Epidermal melanocyte (primary cell): ENCODE measurements at regions not wholly inside any gene's neighbourhood (a gene's known extent, or its start where the extent isn't known, plus 50 kb on each side); places are given as distances from the start of the nearest gene placed in this dataset.
"Not testable (repeated sequence)": the region's sequence is repeated elsewhere in the genome, so short reads cannot be mapped to it uniquely, and the experiment has no call there.

ENCODE experiments used
- DNase-seq: peaks from one replicate; pipeline ENCODE4 v3.0.0; 2011; ENCODE audit warnings: low spot score; ENCODE audit not compliant: insufficient read length

DNA sequence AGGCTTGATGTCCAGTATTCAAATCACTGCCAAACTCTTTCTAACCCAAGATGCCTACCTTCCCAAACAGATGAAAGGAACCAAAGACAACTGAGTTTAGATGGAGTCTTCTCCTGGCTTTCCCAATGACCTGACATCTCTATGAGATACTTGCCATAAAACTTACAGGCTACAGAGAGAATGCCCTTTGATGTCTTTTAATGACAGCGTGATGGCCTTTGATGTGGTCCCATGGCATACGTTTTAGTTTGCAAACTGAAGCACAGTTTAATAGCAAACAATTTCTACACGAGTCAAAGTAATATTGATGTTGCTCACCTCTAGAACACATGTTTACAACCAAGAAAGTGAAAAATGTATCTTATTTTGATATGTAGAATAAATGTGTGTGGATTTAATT lies 73.2 kb downstream of the ZIC4 start:
- DNase-seq, result no peak

DNA sequence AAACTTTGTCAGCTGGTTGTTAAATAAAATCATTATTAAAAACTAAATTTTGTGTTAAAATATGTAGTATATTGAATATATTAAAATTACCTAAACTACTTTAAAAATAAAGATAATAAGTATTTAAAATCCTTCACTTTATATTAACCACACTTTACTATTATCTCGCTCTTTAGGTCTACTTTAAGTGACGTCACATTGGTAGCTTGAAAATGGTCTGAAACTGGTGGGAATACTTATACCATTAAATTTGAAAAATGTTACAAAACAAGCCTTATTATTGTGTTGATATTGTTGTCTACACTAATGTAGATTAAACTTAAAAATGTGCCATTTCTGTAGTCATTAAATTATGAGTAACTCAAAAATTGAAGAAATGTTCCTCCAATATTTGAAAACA lies 77.6 kb downstream of the ZIC4 start:
- no peak for DNase-seq

DNA sequence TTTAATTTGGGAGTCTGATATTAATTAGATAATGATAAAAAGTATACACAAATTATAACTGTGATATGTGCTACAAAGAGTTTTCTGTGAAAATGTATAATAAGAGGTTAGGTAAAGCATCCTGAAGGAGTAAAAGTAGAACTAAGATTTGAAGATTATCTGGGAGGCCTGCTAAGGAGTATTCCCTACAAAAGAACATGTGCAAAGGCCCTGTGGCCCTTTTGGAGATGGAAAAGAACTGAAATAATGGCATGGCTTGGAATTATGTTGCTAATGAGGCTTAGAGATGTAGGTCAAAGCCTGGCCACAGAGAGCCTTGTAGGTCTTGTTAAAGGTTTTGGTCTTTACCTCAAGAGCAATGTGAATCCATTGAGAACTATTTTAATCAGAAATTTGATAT lies 82.0 kb downstream of the ZIC4 start:
- DNase-seq, result no peak

DNA sequence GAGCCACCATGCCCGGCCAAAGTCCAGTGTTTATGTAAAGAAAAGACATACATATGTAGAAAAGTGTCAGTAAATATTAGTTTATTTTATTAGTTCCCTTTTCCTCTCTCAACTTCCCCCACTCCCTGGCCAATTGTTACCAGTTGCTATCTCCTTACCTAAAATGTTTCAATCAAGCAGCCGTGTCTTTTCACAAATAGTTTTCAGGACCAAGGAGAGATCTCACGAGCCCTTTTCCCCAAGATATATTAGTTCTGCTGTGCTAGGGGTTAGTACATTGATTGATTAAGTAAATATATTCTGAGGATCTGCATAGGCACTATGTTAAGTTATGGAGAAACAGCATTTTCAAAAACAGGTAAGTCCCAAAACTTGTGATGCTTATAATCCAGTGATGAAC lies 87.4 kb downstream of the ZIC4 start:
- no peak for DNase-seq

DNA sequence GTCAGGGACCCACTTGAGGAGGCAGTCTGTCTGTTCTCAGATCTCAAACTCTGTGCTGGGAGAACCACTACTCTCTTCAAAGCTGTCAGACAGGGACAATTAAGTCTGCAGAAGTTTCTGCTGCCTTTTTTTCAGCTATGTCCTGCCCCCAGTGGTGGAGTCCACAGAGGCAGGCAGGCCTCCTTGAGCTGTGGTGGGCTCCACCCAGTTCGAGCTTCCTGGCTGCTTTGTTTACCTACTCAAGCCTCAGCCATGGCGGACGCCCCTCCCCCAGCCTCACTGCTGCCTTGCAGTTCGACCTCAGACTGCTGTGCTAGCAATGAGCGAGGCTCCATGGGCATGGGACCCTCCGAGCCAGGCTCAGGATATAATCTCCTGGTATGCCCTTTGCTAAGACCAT lies 89.3 kb downstream of the ZIC4 start:
- DNase-seq, result not testable (repeated sequence)

DNA sequence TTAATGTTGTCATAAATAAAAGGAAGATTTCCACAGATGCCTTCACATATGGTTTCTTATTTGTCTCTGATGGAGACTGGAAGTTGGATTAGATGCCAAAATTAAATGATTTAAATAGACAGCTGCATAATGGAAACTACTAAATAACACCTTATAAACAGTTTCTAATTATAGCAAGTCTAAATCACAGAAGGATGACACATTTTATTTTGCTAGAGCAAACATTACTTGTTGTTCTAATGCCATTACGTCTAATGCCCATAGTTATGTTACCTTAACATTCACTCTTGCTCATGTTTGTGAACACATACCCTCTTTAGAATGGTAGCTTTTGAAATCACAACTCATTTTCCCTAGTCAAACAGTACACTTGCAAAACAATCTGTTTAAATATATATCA lies 92.8 kb downstream of the ZIC4 start:
- DNase-seq, result no peak

DNA sequence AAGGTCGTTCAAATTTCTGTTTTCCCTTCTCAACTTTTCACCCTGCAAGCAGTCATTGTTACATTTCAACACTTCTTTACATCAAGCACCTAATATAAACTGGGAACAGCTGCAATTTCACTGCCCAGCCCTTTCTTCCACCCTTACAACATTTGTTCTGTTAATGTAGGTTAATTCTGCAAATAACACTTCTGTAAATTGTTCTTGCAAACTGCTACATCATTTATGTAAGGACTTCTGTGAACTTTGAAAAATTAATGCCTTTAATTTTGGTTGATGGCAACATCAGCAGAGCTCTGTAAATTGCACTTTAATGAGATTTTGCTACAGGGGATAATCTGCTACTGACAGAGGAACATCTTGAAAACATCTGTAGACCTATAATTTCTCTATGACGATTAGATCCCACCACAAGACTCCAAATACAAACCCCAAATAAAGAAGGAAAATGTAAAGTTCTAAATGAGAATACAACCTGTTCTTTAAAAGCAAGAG lies 93.5 kb downstream of the ZIC4 start:
- no peak for DNase-seq

DNA sequence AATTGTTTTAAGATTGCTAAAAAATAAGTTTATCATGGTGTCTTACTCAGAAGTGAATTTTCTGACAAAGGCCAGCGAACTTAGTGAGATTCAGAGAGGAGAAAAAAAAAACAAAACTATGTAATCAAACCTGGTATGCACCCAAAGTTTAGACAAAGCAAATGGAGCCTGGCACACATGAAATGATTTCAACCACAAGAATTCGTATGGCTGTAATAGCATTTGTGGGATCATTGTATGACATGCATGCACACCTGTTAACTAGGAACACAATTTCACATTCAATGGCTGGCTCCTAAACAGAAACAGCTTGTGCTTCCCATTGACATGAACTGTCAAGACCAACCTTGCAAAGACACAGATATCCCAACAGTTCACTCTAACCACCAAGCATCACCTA lies 94.6 kb downstream of the ZIC4 start:
- no peak for DNase-seq

DNA sequence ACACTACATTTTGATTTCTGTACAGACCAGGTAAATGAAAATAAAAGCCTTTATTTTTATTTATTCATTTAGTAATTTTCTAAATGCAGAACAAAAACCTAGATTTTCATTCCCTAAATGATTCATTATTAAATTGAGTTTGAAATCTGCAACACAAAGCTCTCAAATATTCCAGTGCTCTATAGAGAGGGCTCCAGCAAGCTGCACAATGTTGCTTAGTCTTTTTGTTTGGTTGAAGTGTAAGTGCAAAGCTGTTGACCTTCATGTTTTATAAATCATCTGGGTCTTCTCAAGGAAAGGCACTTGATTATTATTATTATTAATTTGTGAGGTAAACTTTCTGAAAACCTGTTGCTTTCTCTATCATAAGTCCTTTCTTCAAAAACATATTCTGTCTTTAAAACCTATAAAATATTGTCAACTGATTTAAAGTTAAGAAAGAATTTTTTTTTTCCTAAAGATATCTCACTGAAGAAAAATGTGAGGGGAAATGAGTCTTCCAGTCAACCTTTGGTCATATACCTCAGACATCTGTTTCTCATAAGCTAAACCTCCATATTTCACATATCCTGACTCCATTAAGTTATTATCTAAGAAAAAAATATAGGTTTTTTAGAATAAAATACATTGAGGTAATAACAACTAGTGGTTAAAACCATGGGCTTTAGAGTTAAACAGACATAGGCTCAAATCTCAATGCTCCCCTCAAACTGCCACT lies 100.7 kb downstream of the ZIC4 start:
- DNase-seq, result no peak

DNA sequence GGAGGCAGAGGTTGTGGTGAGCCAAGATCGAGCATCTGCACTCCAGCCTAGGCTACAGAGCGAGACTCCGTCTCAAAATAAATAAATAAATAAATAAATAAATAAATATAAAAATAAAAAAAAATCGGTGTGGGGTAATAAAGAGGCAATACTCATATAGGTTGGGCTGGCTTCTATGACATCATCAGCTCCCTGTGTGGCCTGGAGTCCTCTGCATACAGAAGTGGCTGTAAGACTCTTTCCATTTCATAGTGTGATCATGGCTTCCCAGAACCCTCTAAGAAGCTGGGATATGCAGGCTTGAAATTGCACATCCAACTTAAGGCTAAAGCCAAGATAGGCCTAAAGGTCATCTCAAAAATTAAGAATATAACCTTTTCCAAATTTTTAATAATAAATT lies 101.6 kb downstream of the ZIC4 start:
- DNase-seq, result no peak

DNA sequence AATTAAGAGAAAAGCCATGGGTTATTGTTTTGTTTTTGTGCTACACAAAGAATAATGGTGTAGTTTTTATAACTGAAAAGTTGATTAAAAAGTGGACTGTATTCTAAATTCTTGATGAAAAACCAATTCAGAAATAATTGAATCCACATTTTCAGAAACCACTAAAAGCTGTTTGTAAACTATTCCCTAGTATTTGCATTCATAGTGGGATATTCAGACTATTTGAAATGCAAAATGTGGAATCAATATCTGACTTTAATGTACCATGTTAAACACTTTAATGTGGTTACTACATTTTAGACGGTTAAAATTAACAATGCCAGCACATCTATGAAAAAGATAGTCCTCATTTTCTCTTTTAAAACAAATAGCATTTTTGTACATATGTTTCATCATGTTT lies 104.6 kb downstream of the ZIC4 start:
- DNase-seq, result no peak

DNA sequence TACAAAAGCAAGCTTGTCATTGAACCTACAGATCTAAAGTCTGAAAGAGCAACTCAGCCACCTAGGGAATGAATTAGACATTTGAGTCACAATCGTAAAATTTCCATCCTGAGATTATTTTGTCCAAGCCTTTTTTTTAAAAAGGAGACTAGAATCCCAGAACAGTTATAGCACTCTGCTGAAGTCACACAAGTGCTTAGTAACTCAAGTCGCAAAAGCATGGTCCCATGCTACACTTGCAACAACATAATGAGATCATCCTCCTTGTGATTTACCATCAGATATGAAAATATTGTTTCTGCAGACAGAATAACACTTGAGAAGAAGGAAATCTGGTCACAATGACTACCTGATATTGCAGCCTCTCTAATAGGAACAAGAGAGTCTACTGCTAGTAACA lies 106.7 kb downstream of the ZIC4 start:
- DNase-seq, result no peak

DNA sequence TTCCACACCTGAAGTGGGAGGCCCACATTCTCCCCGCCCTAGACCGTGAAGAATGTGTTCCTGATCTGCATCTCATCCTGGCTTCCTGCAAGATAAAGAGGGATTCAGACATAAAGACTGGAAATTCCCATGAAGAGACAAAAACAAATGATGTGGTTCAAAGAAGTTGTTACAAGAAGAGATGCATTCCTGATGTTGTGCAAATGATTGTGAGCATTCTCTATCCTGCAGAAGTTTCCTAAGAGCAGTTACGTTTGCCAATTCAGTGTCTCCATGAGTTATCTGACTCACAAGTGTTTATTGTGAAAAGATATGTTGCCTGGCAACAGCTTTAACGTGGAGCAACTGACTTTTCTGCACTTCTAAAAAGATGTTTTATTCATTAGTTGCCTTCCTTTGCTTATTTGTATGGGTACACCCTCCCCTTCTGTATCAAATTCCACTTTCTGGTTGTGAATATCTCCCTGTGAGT lies 107.8 kb downstream of the ZIC4 start:
- peak; percentile 32 for DNase-seq

DNA sequence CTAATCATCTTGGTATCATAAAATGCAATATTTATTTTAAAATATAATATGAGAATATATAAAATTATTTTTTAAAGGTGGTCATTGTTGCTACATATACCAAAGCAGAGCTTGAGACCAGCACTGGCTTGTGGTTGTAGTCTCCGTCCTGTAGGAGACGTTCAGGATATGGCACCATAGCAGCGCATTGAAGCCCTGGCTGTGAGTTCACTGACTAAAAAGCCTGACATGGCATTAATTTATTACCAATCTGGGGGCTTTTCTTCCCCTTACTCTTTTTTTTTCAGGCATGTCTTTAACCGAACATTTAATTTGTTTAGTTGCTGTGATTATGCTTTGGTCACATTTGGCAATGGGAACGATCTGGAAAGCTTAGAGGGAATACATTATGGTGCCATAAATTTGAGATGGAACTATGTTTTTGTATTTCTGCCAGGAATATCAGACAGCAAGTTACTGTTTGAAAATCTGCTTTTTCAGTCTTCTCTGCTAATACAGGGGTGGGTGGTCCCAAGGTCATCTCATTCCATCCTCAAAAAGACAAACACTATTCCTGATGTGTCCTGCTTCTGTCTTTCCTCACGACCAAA lies 108.5 kb downstream of the ZIC4 start:
- DNase-seq, result no peak

DNA sequence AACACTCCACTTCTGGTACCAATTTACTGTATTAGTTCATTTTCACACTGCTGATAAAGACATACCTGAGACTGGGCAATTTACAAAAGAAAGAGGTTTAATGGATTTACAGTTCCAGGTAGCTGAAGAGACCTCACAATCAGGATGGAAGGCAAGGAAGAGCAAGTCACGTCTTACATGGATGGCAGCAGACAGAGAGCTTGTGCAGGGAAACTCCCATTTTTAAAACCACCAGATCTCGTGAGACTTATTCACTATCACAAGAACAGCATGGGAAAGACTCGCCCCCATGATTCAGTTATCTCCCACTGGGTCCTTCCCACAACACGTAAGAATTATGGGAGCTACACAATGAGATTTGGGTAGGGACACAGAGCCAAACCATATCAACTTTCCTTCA lies 119.0 kb downstream of the ZIC4 start:
- DNase-seq, result not testable (repeated sequence)

DNA sequence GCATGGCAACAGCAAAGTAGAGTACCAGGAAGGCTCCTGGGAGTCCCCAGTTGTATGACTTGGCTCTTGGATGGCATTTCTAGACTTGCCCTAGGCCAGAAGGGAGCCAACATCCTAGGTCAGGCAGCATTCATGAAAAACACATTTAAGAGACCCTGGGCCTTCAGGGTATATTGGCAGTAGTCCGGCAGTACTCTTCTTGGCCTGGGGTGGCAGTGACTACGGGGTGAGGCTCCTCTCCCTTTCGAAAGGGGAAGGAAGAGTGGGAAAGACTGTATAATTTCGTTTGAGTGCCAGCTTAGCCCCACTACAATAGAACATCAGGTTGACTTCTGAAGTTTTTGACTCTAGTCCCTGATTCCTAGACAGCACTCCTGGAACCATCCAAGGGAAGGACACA lies 136.4 kb downstream of the ZIC4 start:
- DNase-seq, result no peak

DNA sequence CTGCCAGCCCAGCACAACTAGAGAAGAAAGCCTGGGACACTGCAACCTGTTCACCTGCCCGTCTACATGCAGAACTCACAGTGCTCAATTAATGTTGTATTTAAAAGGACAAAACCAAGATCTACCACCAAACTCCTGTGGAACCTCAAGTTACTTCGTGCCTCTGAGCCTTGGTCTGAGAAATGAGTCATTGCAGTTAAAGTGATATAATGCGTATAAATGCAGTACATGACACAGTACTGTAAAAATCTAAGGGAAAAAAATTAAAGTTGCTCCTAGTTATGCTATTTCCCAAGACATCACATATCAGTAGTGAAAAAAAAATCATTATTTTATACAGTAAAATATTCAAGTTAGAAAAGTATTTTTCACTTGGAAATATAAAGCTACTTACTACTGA lies 138.9 kb downstream of the ZIC4 start:
- DNase-seq, result no peak

DNA sequence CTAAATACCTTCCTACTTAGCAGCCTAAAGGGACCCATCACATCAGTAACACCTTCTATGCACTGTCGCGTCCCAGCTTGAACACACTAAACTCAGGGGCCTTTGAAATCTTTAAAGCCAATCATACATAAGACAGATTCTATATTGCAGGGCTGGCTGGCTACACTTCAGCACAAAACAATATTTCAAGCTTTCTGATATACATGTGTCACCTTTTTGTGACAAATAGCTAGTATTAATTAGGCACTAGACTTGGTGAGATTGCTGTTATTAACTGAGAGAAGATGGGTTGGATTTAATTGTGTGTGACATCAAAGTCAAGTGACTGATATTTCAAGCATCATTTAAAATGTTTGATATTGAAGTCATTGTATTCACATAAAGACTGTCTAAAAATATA lies 148.4 kb downstream of the ZIC4 start:
- no peak for DNase-seq

DNA sequence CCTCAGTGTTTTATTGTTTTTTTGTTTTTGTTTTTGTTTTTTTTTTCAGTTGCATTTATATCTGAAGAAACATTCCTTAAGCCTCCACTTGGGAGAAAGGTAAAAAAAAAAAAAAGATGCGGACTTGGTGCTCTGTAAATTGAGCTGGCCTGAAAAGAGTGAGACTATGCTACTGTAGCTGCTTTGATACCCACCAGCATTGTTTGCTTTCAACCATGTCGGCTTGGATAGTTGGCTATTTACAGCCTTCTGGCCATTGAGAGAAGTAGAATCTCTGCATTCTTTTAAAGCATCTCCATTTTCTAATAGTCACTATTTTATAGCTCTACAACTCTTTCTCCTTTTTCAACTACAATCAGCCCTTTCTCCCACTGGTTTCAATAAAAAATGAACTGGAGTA lies 149.6 kb downstream of the ZIC4 start:
- DNase-seq, result no peak

DNA sequence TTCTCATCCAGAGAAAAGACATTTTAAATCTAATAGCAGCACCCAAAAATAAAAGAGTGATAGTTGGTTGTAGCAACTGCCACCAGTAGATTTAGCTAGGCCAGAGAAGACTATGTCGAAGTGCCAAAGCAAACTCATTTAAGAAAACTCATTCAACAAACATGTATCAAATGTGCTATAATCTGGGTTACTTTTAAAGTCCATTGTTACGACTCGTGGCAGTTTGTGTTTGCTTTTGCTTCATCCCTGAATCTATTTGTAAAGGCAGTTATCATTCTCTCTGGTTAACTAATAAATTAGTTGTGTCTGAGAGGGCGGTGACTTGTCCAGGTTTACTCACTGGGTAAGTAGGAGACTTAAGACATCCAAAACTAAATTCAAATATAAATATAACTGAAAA lies 159.4 kb downstream of the ZIC4 start:
- no peak for DNase-seq

DNA sequence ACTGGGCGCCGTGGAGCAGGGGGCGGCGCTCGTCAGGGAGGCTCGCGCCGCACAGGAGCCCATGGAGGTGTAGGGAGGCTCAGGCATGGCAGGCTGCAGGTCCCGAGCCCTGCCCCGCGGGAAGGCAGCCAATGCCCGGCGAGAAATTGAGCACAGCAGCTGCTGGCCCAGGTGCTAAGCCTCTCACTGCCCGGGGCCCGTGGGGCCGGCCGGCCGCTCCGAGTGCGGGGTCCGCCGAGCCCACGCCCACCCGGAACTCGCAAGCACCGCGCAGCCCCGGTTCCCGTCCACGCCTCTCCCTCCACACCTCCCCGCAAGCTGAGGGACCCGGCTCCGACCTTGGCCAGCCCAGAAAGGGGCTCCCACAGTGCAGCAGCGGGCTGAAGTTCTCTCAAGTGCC lies 160.7 kb downstream of the ZIC4 start:
- not testable (repeated sequence) for DNase-seq

DNA sequence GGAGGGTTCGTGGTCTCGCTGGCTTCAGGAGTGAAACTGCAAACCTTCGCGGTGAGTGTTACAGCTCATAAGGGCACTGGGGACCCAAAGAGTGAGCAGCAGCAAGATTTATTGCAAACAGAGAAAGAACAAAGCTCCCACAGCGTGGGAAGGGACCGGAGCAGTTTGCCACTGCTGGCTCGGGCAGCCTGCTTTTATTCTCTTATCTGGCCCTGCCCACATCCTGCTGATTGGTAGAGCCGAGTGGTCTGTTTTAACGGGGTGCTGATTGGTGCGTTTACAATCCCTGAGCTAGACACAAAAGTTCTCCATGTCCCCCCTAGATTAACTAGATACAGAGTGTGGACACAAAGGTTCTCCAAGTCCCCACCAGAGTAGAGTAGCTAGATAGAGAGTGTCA lies 161.3 kb downstream of the ZIC4 start:
- DNase-seq, result not testable (repeated sequence)

DNA sequence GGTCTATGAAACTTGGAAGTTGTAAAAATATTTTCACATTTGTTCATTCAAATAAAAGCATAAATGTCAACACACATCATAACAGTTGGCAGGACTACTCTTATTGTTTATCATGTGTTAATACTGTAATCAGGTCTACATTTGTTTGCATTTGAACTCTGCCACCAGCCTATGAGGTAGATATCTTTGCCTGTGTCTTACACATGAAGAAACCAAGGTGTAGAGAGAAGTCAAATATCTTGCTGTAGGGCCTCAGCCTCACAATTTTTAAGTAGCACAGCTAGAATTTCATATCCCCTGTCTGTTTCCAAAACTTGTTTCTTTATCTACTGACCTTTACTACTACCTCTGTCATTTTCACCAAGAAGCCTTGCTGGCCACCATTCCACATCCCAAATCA lies 161.9 kb downstream of the ZIC4 start:
- DNase-seq, result no peak
